ENCODE measurements at regions not wholly inside any gene's neighbourhood (a gene's known extent, or its start where the extent isn't known, plus 50 kb on each side); places are given as distances from the start of the nearest gene placed in this dataset.

- no peaks in the 10 kb centered on the region for H3K79me2 ChIP-seq (ENCODE audit: control insufficient read depth, insufficient read depth, low read length)
- H3K4me3 ChIP-seq = no peak overlapping the region
- no peak overlapping the region for H2AFZ ChIP-seq (ENCODE audit: control insufficient read depth, low read depth, low read length)
- ChIA-PET SMC1A (ENCODE audit: uncharacterized antibody, unreplicated experiment) (no interaction called here), RAD21 (ENCODE audit: unreplicated experiment) (no interaction called here), CTCF (no interaction called here), POLR2A (no interaction called here)
- DNase-seq (ENCODE audit: low read depth, low spot score) (no peak), ATAC-seq (no peak), FAIRE-seq (no peak)
- H3K9me3 ChIP-seq (replicated peaks; ENCODE audit: control insufficient read depth, insufficient read depth, low read length) = no peaks in the 10 kb centered on the region
- H3K9ac ChIP-seq (ENCODE audit: control insufficient read depth, insufficient read depth, low read length) = no peak overlapping the region
- no peaks in the 10 kb centered on the region for H4K20me1 ChIP-seq (ENCODE audit: control insufficient read depth, insufficient read depth)
- 23% methylated on average over 5 of the region's 5 CpGs for WGBS (ENCODE audit: insufficient coverage, insufficient replicate concordance, low lambda C conversion rate, missing lambda C conversion rate)
- H3K4me2 ChIP-seq (ENCODE audit: control insufficient read depth, insufficient read depth) = no peak overlapping the region
- no peaks in the 10 kb centered on the region for H3K4me1 ChIP-seq (ENCODE audit: control insufficient read depth, insufficient read depth, low read length)
- in situ Hi-C loops (cut with MboI) (no loop called here), intact Hi-C loops (cut with micrococcal nuclease; ENCODE audit: unreplicated experiment) (no loop called here)
- no peaks in the 10 kb centered on the region; a peak in 1 of 4 replicates for H3K27me3 ChIP-seq (replicated peaks in 1 of 2; ENCODE audit: control insufficient read depth in 2 of 2, insufficient read depth in 2 of 2, low read length in 1 of 2)
- H3K27ac ChIP-seq (ENCODE audit: control insufficient read depth, insufficient read depth) = no peak overlapping the region
- no peak for TF ChIP-seq ZBTB33 (IDR thresholded peaks at IDR 0.05)
- no peak for TF ChIP-seq FOS (IDR thresholded peaks at IDR 0.05; ENCODE audit: borderline replicate concordance, extremely low read depth, insufficient read length)
- TF ChIP-seq JUND (IDR thresholded peaks at IDR 0.05; ENCODE audit: low read depth, low read length) = no peak
- no peaks in the 10 kb centered on the region for H3K36me3 ChIP-seq (ENCODE audit: control insufficient read depth in 2 of 2, insufficient read depth in 2 of 2, low read length in 1 of 2)
- BruUV-seq (replicated peaks) = no TSS peak
Observed at GRCh38 chr21:38714999-38715398, 90.7 kb upstream of the ETS2 start.

- H3K4me3 ChIP-seq = no peak overlapping the region
- TF ChIP-seq RAD51 (IDR thresholded peaks at IDR 0.05) = no peak
- no peak for TF ChIP-seq ZZZ3 (IDR thresholded peaks at IDR 0.05; ENCODE audit: control insufficient read depth, insufficient read length, low read depth)
- no peak for TF ChIP-seq YBX1 (IDR thresholded peaks at IDR 0.05)
- TF ChIP-seq PBX3 (IDR thresholded peaks at IDR 0.05; ENCODE audit: insufficient replicate concordance, low read depth, low read length) = no peak
- no peak for TF ChIP-seq ESRRA (IDR thresholded peaks at IDR 0.05; ENCODE audit: low read length)
- TF ChIP-seq ATF7 (IDR thresholded peaks at IDR 0.05; ENCODE audit: low read depth) = no peak
- no peak for TF ChIP-seq CREB1 (IDR thresholded peaks at IDR 0.05; ENCODE audit: low read depth)
- no peak overlapping the region for H3K4me2 ChIP-seq (ENCODE audit: control insufficient read depth, insufficient read depth)
- no peak overlapping the region for H3K9ac ChIP-seq (ENCODE audit: control insufficient read depth, insufficient read depth, low read length)
- ChIA-PET SMC1A (ENCODE audit: uncharacterized antibody, unreplicated experiment) (no interaction called here), RAD21 (ENCODE audit: unreplicated experiment) (no interaction called here), POLR2A (no interaction called here), CTCF (no interaction called here)
- ATAC-seq = no peak
- 8% methylated on average over 2 of the region's 2 CpGs for WGBS (ENCODE audit: insufficient coverage, insufficient replicate concordance, low lambda C conversion rate, missing lambda C conversion rate)
- DNase-seq (ENCODE audit: low read depth, low spot score) = no peak
- H2AFZ ChIP-seq (ENCODE audit: control insufficient read depth, low read depth, low read length) = no peak overlapping the region
- H3K27me3 ChIP-seq (replicated peaks in 1 of 2; ENCODE audit: control insufficient read depth in 2 of 2, insufficient read depth in 2 of 2, low read length in 1 of 2) = no peaks in the 10 kb centered on the region; a peak in 1 of 4 replicates
- H3K36me3 ChIP-seq (ENCODE audit: control insufficient read depth in 2 of 2, insufficient read depth in 2 of 2, low read length in 1 of 2) = no peaks in the 10 kb centered on the region
- H3K79me2 ChIP-seq (ENCODE audit: control insufficient read depth, insufficient read depth, low read length) = no peaks in the 10 kb centered on the region
- no peaks in the 10 kb centered on the region for H3K4me1 ChIP-seq (ENCODE audit: control insufficient read depth, insufficient read depth, low read length)
- no peak overlapping the region for H3K27ac ChIP-seq (ENCODE audit: control insufficient read depth, insufficient read depth)
- BruUV-seq (replicated peaks) = no TSS peak
- no peaks in the 10 kb centered on the region for H3K9me3 ChIP-seq (replicated peaks; ENCODE audit: control insufficient read depth, insufficient read depth, low read length)
- no peak for FAIRE-seq
- in situ Hi-C loops (cut with MboI) = no loop called here
- intact Hi-C loops (cut with micrococcal nuclease; ENCODE audit: unreplicated experiment) = no loop called here
- no peaks in the 10 kb centered on the region for H4K20me1 ChIP-seq (ENCODE audit: control insufficient read depth, insufficient read depth)
Observed at GRCh38 chr21:38716088-38716487, 89.6 kb upstream of the ETS2 start.
